ENCODE measurements at regions not wholly inside any gene's neighbourhood (a gene's known extent, or its start where the extent isn't known, plus 50 kb on each side); places are given as distances from the start of the nearest gene placed in this dataset.

DNA sequence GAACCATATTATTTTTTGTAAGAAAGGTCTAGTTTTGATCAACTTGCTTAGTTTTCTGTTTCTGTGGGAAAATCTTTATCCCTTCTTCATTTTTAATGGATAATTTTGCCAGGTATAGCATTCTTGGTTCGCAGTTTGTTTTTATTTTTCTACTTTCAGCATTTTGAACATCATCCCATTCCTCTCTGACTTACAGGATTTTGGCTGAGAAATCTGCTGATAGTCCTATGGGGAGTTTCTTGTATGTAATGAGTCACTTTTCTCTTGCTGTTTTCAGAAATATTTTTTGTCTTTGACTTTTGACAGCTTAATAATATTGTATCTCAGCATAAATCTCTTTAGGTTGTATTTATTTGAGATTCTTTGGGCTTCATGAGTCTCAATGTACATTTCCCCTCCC is 389.1 kb downstream of the PBX1 start:
- Histone ChIP-seq H3K27ac (replicated peaks in 1 of 4) (no peak overlapping the region), H3K36me3 (no peaks in the 10 kb centered on the region), H3K9me3 (peaks cover 0 to 24% (median 19%) of the 10 kb centered on the region in 4 donors), H3K4me3 (no peak overlapping the region), H3K4me1 (peaks cover 15 to 41% (median 35%) of the 10 kb centered on the region in 4 donors), H3K27me3 (no peaks in the 10 kb centered on the region)
- 96% methylated on average over 1 of the region's 1 CpG for WGBS
- intact Hi-C loops (cut with DNase I), result no loop called here
- TF ChIP-seq, protein P1, sequence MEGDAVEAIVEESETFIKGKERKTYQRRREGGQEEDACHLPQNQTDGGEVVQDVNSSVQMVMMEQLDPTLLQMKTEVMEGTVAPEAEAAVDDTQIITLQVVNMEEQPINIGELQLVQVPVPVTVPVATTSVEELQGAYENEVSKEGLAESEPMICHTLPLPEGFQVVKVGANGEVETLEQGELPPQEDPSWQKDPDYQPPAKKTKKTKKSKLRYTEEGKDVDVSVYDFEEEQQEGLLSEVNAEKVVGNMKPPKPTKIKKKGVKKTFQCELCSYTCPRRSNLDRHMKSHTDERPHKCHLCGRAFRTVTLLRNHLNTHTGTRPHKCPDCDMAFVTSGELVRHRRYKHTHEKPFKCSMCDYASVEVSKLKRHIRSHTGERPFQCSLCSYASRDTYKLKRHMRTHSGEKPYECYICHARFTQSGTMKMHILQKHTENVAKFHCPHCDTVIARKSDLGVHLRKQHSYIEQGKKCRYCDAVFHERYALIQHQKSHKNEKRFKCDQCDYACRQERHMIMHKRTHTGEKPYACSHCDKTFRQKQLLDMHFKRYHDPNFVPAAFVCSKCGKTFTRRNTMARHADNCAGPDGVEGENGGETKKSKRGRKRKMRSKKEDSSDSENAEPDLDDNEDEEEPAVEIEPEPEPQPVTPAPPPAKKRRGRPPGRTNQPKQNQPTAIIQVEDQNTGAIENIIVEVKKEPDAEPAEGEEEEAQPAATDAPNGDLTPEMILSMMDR (IDR thresholded peaks at IDR 0.05), result no peak
- TF ChIP-seq POLR2A (IDR thresholded peaks at IDR 0.05; ENCODE audit: low read depth) (no peak), EP300 (IDR thresholded peaks at IDR 0.05) (no peak), POLR2AphosphoS5 (IDR thresholded peaks at IDR 0.05) (no peak)
- no peak for DNase-seq (ENCODE audit: extremely low spot score)

DNA sequence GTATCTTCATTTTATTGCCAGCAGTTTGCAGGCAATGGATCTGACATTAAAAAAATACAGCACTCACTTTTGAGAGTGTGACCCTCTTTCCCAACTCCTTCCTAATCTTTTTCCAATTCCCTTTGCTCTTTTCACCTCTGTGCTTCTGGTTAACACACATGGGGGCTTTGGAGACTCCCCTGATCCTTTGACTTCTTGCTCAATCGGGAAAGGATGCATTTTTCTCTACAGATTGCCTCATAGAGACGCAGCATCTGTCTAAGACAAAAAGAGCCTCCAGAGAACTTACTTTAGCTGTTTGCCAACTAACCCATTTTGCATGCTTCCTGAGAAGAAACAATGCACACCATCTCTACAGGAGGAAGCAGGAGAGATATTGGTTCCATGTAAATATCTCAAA is 378.3 kb downstream of the PBX1 start:
- H3K27me3 ChIP-seq, result no peaks in the 10 kb centered on the region
- TF ChIP-seq, protein P1 (IDR thresholded peaks at IDR 0.05), result no peak
- no peak for TF ChIP-seq EP300 (IDR thresholded peaks at IDR 0.05)
- TF ChIP-seq POLR2A (IDR thresholded peaks at IDR 0.05; ENCODE audit: low read depth), result no peak
- TF ChIP-seq POLR2AphosphoS5 (IDR thresholded peaks at IDR 0.05), result no peak
- H3K27ac ChIP-seq (replicated peaks in 1 of 4), result no peak overlapping the region
- no peak for DNase-seq (ENCODE audit: extremely low spot score)
- H3K4me3 ChIP-seq, result no peak overlapping the region
- H3K9me3 ChIP-seq, result no peaks in the 10 kb centered on the region
- no peaks in the 10 kb centered on the region for H3K36me3 ChIP-seq
- intact Hi-C loops (cut with DNase I), result no loop called here
- 33% methylated on average over 2 of the region's 2 CpGs for WGBS
- H3K4me1 ChIP-seq, result peaks cover 0 to 17% (median 16%) of the 10 kb centered on the region in 4 donors

DNA sequence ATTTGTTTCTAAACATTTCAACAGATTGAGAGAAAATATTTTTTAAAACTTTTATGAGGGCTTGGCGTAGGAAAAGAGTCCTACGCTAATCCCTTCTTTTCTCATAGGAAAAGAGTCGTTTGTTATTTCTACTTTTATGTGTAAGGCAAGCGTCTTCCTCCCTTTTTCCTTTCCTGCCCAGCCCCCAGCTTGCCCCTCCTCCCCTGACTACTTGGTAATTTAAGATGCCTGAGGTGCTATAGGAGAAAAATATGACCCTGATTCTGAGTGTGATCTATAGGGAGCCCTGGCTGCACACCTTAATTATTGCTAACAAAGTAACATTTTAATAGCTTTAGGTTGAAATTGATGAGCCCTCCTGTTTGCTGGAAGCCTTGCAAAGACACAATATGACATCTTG is 373.6 kb downstream of the PBX1 start:
- no peak for DNase-seq (ENCODE audit: extremely low spot score)
- no peaks in the 10 kb centered on the region for H3K9me3 ChIP-seq
- H3K4me3 ChIP-seq, result no peak overlapping the region
- 53% methylated on average over 4 of the region's 4 CpGs for WGBS
- H3K27ac ChIP-seq (replicated peaks in 1 of 4), result no peak overlapping the region
- TF ChIP-seq POLR2AphosphoS5 (IDR thresholded peaks at IDR 0.05) (no peak), EP300 (IDR thresholded peaks at IDR 0.05) (no peak), POLR2A (IDR thresholded peaks at IDR 0.05; ENCODE audit: low read depth) (no peak)
- TF ChIP-seq, protein P1 (IDR thresholded peaks at IDR 0.05), result no peak
- peaks cover 0 to 27% (median 20%) of the 10 kb centered on the region in 4 donors for H3K4me1 ChIP-seq
- H3K27me3 ChIP-seq, result no peaks in the 10 kb centered on the region
- intact Hi-C loops (cut with DNase I), result no loop called here
- no peaks in the 10 kb centered on the region for H3K36me3 ChIP-seq

DNA sequence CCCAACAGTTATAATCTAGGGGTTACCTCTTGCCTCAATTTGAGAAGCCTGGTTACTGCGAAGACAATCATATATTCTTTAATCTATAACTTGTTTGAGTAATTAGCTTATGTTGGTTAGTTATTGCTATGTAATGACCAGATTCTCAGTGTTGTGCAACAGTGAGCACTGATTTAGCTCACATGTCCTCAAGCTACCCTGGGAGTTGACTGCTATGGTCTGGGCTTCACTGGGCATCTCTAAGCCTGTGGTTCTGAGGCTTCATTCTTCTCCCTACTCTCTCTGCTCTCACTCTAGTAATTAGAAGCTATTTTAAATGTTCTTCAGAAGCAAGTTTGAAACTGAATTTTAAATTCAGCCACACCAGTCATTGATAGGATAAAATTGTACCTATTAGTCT is 371.8 kb downstream of the PBX1 start:
- Histone ChIP-seq H3K9me3 (no peaks in the 10 kb centered on the region), H3K27me3 (no peaks in the 10 kb centered on the region), H3K36me3 (no peaks in the 10 kb centered on the region), H3K27ac (replicated peaks in 1 of 4) (no peak overlapping the region), H3K4me3 (no peak overlapping the region), H3K4me1 (peaks cover 0 to 35% (median 29%) of the 10 kb centered on the region in 4 donors)
- no peak for DNase-seq (ENCODE audit: extremely low spot score)
- WGBS, result 100% methylated on average over 1 of the region's 1 CpG
- TF ChIP-seq POLR2AphosphoS5 (IDR thresholded peaks at IDR 0.05), result no peak
- TF ChIP-seq, protein P1 (IDR thresholded peaks at IDR 0.05), result no peak
- no peak for TF ChIP-seq POLR2A (IDR thresholded peaks at IDR 0.05; ENCODE audit: low read depth)
- no peak for TF ChIP-seq EP300 (IDR thresholded peaks at IDR 0.05)
- intact Hi-C loops (cut with DNase I), result no loop called here

DNA sequence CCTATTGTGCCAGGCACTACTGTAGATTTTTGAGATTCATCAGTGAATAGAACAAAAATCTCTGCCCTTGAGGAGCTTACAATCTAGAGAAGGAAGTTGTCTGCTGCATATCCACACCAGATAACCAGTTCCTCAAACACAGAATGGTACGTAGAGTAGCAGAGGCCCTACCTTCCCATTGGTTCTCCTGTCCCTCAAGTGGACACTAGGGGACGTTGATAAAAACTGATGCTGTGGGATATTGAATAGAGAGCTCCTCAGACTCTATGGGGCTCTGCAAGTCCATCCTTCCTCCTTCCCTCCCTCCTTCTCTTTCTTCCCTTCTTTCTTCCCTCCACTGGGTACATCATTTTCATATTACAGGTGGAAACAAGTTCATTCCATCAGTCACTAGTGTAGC is 371.3 kb downstream of the PBX1 start:
- Histone ChIP-seq H3K36me3 (no peaks in the 10 kb centered on the region), H3K9me3 (no peaks in the 10 kb centered on the region), H3K4me1 (peaks cover 0 to 36% (median 30%) of the 10 kb centered on the region in 4 donors), H3K27me3 (no peaks in the 10 kb centered on the region), H3K27ac (replicated peaks in 1 of 4) (no peak overlapping the region), H3K4me3 (no peak overlapping the region)
- DNase-seq (ENCODE audit: extremely low spot score), result no peak
- WGBS, result 87% methylated on average over 2 of the region's 2 CpGs
- intact Hi-C loops (cut with DNase I), result no loop called here
- TF ChIP-seq POLR2AphosphoS5 (IDR thresholded peaks at IDR 0.05) (no peak), POLR2A (IDR thresholded peaks at IDR 0.05; ENCODE audit: low read depth) (no peak), EP300 (IDR thresholded peaks at IDR 0.05) (no peak)
- TF ChIP-seq, protein P1 (IDR thresholded peaks at IDR 0.05), result no peak

Data from esophagus muscularis mucosa (tissue), 4 donors.